Nephron (organoid): ENCODE measurements at regions not wholly inside any gene's neighbourhood (a gene's known extent, or its start where the extent isn't known, plus 50 kb on each side); places are given as distances from the start of the nearest gene placed in this dataset.

Experiments
- H3K27ac Mint-ChIP-seq, 3 experiments: 2 replicates each; pipeline ENCODE4 v1.8.0; 2020; ENCODE audit warnings: mixed read lengths in 3 of 3, mild to moderate bottlenecking in 2 of 3, moderate library complexity in 1 of 3
- H3K27me3 Mint-ChIP-seq: 2 replicates; pipeline ENCODE4 v1.8.0; 2021; ENCODE audit warnings: low read depth, mild to moderate bottlenecking, moderate library complexity, mixed read lengths
- H3K36me3 Mint-ChIP-seq: 2 replicates; pipeline ENCODE4 v1.8.0; 2020; ENCODE audit warnings: low read depth, mixed read lengths
- H3K4me1 Mint-ChIP-seq: 2 replicates; pipeline ENCODE4 v1.8.0; 2020; ENCODE audit warnings: mixed read lengths
- H3K4me3 Mint-ChIP-seq, 3 experiments: 2 replicates each; pipeline ENCODE4 v1.8.0; 2020; ENCODE audit warnings: mild to moderate bottlenecking in 3 of 3, mixed read lengths in 3 of 3, moderate library complexity in 2 of 3
- H3K9me3 Mint-ChIP-seq: 2 replicates; pipeline ENCODE4 v1.8.0; 2020; ENCODE audit warnings: mixed read lengths
- CTCF ChIP-seq, 3 experiments: fragments of 200-600 bp; sonication (generic); IDR thresholded peaks; one replicate each; pipeline ENCODE4 v1.5.0; 2021; ENCODE audit warnings: antibody characterized with exemption in 3 of 3; ENCODE audit not compliant: unreplicated experiment in 3 of 3

- H3K27ac Mint-ChIP-seq, result peak overlapping the region; percentile 74 to 96 (median 89)
- H3K36me3 Mint-ChIP-seq, result no peaks in the 10 kb centered on the region
- no peak for TF ChIP-seq CTCF (IDR thresholded peaks at IDR 0.05; ENCODE audit: unreplicated experiment in 3 of 3)
- peaks cover 57% of the 10 kb centered on the region for H3K4me1 Mint-ChIP-seq
- H3K9me3 Mint-ChIP-seq, result no peaks in the 10 kb centered on the region
- peaks cover 65% of the 10 kb centered on the region for H3K27me3 Mint-ChIP-seq
- peak overlapping the region in 2 of 3 experiments; percentile 5 to 18 for H3K4me3 Mint-ChIP-seq
These were observed 132.0 kb upstream of the MYCN start for GRCh38 chr2:15808204-15808910.

GRCh38 chr2:15808944-15809343 is 131.4 kb upstream of the MYCN start:
- H3K27ac Mint-ChIP-seq, result peak overlapping the region; percentile 74 to 96 (median 89)
- peaks cover 54% of the 10 kb centered on the region for H3K4me1 Mint-ChIP-seq
- peaks cover 59% of the 10 kb centered on the region for H3K27me3 Mint-ChIP-seq
- no peaks in the 10 kb centered on the region for H3K9me3 Mint-ChIP-seq
- no peaks in the 10 kb centered on the region for H3K36me3 Mint-ChIP-seq
- peak overlapping the region in 2 of 3 experiments; percentile 0 to 5 for H3K4me3 Mint-ChIP-seq
- TF ChIP-seq CTCF (IDR thresholded peaks at IDR 0.05; ENCODE audit: unreplicated experiment in 3 of 3), result no peak

- Mint-ChIP-seq H3K27ac (peak overlapping the region; percentile 74 to 96 (median 89)), H3K27me3 (peaks cover 58% of the 10 kb centered on the region)
These were observed 130.9 kb upstream of the MYCN start for GRCh38 chr2:15809404-15809803.

GRCh38 chr2:15810477-15811150 is 129.7 kb upstream of the MYCN start:
- H3K4me3 Mint-ChIP-seq, result peak overlapping the region in 1 of 3 experiments; percentile 13
- no peaks in the 10 kb centered on the region for H3K9me3 Mint-ChIP-seq
- TF ChIP-seq CTCF (IDR thresholded peaks at IDR 0.05; ENCODE audit: unreplicated experiment in 3 of 3), result no peak
- H3K27ac Mint-ChIP-seq, result peak overlapping the region; percentile 74 to 96 (median 89)
- peaks cover 69% of the 10 kb centered on the region for H3K4me1 Mint-ChIP-seq
- no peaks in the 10 kb centered on the region for H3K36me3 Mint-ChIP-seq
- peaks cover 47% of the 10 kb centered on the region for H3K27me3 Mint-ChIP-seq

More at GRCh38 chr2:15809404-15809803, 130.9 kb upstream of the MYCN start:
- Mint-ChIP-seq H3K4me3 (peak overlapping the region in 1 of 3 experiments; percentile 5), H3K36me3 (no peaks in the 10 kb centered on the region), H3K9me3 (no peaks in the 10 kb centered on the region), H3K4me1 (peaks cover 57% of the 10 kb centered on the region)
- no peak for TF ChIP-seq CTCF (IDR thresholded peaks at IDR 0.05; ENCODE audit: unreplicated experiment in 3 of 3)

GRCh38 chr2:15811367-15811766 is 129.0 kb upstream of the MYCN start:
- peaks cover 76% of the 10 kb centered on the region for H3K4me1 Mint-ChIP-seq
- peak overlapping the region; percentile 74 to 96 (median 89) for H3K27ac Mint-ChIP-seq
- H3K36me3 Mint-ChIP-seq, result no peaks in the 10 kb centered on the region
- H3K9me3 Mint-ChIP-seq, result no peaks in the 10 kb centered on the region
- H3K4me3 Mint-ChIP-seq, result no peak overlapping the region
- peaks cover 41% of the 10 kb centered on the region for H3K27me3 Mint-ChIP-seq
- no peak for TF ChIP-seq CTCF (IDR thresholded peaks at IDR 0.05; ENCODE audit: unreplicated experiment in 3 of 3)
